GM18507 (cell line): ENCODE measurements at regions not wholly inside any gene's neighbourhood (a gene's known extent, or its start where the extent isn't known, plus 50 kb on each side); places are given as distances from the start of the nearest gene placed in this dataset.
A peak's percentile ranks its signal among the peaks of the same experiment; 100 is the strongest.

Experiments used
- DNase-seq: peaks from one replicate; pipeline ENCODE4 v3.0.0; 2011; ENCODE audit warnings: low read depth; ENCODE audit not compliant: insufficient read length; ENCODE audit errors: extremely low spot score
- FAIRE-seq: peaks from 2 replicates; lab custom pipeline; 2011; peaks lifted over from hg19 to GRCh38; lab: Jason Lieb, UNC

- no peak for FAIRE-seq
Measured at GRCh38 chr2:207467716-207468347, 61.9 kb upstream of the CREB1 start.

GRCh38 chr2:207468488-207468887 lies 61.3 kb upstream of the CREB1 start:
- FAIRE-seq (no peak), DNase-seq (no peak)

More at GRCh38 chr2:207467716-207468347, 61.9 kb upstream of the CREB1 start:
- no peak for DNase-seq

- FAIRE-seq (no peak), DNase-seq (no peak)
Measured at GRCh38 chr2:207469451-207469850, 60.3 kb upstream of the CREB1 start.

GRCh38 chr2:207469943-207470729 lies 59.6 kb upstream of the CREB1 start:
- no peak for DNase-seq
- no peak for FAIRE-seq

GRCh38 chr2:207471261-207471660 lies 58.5 kb upstream of the CREB1 start:
- DNase-seq (no peak), FAIRE-seq (no peak)

- DNase-seq, result no peak
- FAIRE-seq, result no peak
Measured at GRCh38 chr2:207472343-207473048, 57.3 kb upstream of the CREB1 start.

GRCh38 chr2:207473049-207473930 lies 56.5 kb upstream of the CREB1 start:
- no peak for FAIRE-seq
- DNase-seq, result no peak

- FAIRE-seq, result no peak
- no peak for DNase-seq
Measured at GRCh38 chr2:207473931-207474235, 55.9 kb upstream of the CREB1 start.

- DNase-seq (no peak), FAIRE-seq (peak; percentile 81)
Measured at GRCh38 chr2:207474863-207475485, 54.8 kb upstream of the CREB1 start.

GRCh38 chr2:207475546-207475945 lies 54.2 kb upstream of the CREB1 start:
- DNase-seq, result no peak
- FAIRE-seq, result no peak

- FAIRE-seq (no peak), DNase-seq (no peak)
Measured at GRCh38 chr2:207477896-207478295, 51.9 kb upstream of the CREB1 start.

- DNase-seq (no peak), FAIRE-seq (no peak)
Measured at GRCh38 chr2:207478572-207478971, 51.2 kb upstream of the CREB1 start.

GRCh38 chr2:207479198-207479785 lies 50.5 kb upstream of the CREB1 start:
- FAIRE-seq, result no peak
- DNase-seq, result no peak
